ENCODE measurements at regions not wholly inside any gene's neighbourhood (a gene's known extent, or its start where the extent isn't known, plus 50 kb on each side); places are given as distances from the start of the nearest gene placed in this dataset.

DNA sequence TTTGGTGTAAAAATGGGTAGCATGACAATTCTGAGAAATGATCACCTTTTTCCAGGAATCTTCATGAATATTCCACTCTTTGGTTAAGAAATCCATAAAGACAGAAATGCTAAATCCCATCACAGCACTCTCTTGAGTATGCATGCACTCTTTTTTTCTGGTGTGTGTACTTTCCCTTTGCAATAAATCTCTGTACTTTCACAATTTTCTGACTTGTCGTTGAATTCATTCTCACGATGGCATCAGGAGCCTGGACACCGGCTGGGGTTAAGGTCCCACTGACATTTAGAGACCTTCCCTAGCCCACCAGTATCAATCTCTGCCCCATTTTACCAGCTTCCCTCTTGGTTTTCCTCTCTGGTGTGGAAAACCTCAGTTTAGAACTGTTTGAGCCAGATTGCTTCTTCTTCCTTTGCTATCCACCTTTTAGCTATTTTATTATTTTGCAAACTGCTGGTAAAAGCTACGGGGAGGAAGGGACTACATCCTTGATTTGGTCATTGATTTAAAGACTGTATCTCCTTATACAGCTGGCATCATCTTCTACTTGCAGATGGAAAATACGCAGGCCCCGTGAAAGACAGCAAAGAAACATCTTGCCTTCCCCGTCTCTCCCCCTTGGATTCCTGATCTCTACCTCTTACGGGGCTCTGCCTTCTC, 59.9 kb upstream of the ZFR start:
- ChIA-PET CTCF (interaction anchor here (0.9 to 7.5 kb wide), 5 partner anchors 8 to 269 kb away, joined by 3 to 57 read pairs (median 22); no protein-coding TSS in a partner anchor), POLR2A (interaction anchor here (0.6 kb wide), 1 partner anchor 121 kb away, joined by 4 read pairs; no protein-coding TSS in a partner anchor)
- ATAC-seq (no peak), FAIRE-seq (no peak), DNase-seq (ENCODE audit: low read depth in 1 of 2, low spot score in 1 of 2) (no peak)
- no peak overlapping the region for H3K27ac ChIP-seq
- no peak overlapping the region for H3K4me2 ChIP-seq
- no peak for TF ChIP-seq MAFK (IDR thresholded peaks at IDR 0.05; ENCODE audit: partially characterized antibody)
- TF ChIP-seq, protein P1, sequence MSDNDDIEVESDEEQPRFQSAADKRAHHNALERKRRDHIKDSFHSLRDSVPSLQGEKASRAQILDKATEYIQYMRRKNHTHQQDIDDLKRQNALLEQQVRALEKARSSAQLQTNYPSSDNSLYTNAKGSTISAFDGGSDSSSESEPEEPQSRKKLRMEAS (IDR thresholded peaks at IDR 0.05), result no peak
- no peak for TF ChIP-seq MYC (IDR thresholded peaks at IDR 0.05; ENCODE audit: borderline replicate concordance, low read length)
- TF ChIP-seq HEYL (CRISPR knock-in tag; IDR thresholded peaks at IDR 0.05), result no peak
- 83% methylated on average over 8 of the region's 8 CpGs for WGBS (ENCODE audit: missing lambda C conversion rate)
- H3K4me3 ChIP-seq, result no peak overlapping the region
- no peaks in the 10 kb centered on the region for H3K4me1 ChIP-seq
- H3K9me3 ChIP-seq, result no peaks in the 10 kb centered on the region

DNA sequence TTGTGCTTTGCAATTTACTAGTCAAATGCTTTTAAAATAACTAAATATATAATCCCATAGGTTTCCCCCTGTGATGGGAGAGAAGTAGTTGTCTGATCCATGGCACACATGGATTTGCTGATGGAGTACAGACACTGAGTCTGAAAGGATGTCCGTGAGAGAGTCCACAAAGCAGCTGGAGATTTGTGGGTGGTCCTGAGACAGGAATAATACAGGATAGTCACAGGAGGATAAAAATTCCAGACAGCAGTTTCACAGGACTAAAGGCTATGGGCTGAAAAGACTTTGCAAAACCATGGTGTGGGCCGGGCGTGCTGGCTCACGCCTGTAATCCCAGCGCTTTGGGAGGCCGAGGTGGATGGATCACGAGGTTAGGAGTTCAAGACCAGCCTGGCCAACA, 58.7 kb upstream of the ZFR start:
- POLR2A ChIA-PET, result no interaction called here
- H3K4me2 ChIP-seq, result no peak overlapping the region
- no peak for TF ChIP-seq NR3C1 (IDR thresholded peaks at IDR 0.05)
- no peak for TF ChIP-seq ZNF302 (CRISPR knock-in tag; IDR thresholded peaks at IDR 0.05)
- TF ChIP-seq JUNB (IDR thresholded peaks at IDR 0.05), result no peak
- TF ChIP-seq, protein P2, sequence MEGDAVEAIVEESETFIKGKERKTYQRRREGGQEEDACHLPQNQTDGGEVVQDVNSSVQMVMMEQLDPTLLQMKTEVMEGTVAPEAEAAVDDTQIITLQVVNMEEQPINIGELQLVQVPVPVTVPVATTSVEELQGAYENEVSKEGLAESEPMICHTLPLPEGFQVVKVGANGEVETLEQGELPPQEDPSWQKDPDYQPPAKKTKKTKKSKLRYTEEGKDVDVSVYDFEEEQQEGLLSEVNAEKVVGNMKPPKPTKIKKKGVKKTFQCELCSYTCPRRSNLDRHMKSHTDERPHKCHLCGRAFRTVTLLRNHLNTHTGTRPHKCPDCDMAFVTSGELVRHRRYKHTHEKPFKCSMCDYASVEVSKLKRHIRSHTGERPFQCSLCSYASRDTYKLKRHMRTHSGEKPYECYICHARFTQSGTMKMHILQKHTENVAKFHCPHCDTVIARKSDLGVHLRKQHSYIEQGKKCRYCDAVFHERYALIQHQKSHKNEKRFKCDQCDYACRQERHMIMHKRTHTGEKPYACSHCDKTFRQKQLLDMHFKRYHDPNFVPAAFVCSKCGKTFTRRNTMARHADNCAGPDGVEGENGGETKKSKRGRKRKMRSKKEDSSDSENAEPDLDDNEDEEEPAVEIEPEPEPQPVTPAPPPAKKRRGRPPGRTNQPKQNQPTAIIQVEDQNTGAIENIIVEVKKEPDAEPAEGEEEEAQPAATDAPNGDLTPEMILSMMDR (IDR thresholded peaks at IDR 0.05), result no peak
- no peak for TF ChIP-seq CHD4 (IDR thresholded peaks at IDR 0.05; ENCODE audit: borderline replicate concordance)
- no peak for TF ChIP-seq KDM1A (IDR thresholded peaks at IDR 0.05; ENCODE audit: low read depth)
- TF ChIP-seq, protein P3, sequence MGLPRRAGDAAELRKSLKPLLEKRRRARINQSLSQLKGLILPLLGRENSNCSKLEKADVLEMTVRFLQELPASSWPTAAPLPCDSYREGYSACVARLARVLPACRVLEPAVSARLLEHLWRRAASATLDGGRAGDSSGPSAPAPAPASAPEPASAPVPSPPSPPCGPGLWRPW (IDR thresholded peaks at IDR 0.05), result no peak
- no peak for TF ChIP-seq SMC3 (IDR thresholded peaks at IDR 0.05)
- TF ChIP-seq ZFP36 (IDR thresholded peaks at IDR 0.05; ENCODE audit: borderline replicate concordance, partially characterized antibody), result no peak
- no peak for TF ChIP-seq RARB (CRISPR knock-in tag; IDR thresholded peaks at IDR 0.05)
- no peak for TF ChIP-seq RCOR1 (IDR thresholded peaks at IDR 0.05; ENCODE audit: low read depth, low read length)
- TF ChIP-seq RFX5 (IDR thresholded peaks at IDR 0.05), result no peak
- 76% methylated on average over 7 of the region's 7 CpGs for WGBS (ENCODE audit: missing lambda C conversion rate)
- no peaks in the 10 kb centered on the region for H3K9me3 ChIP-seq
- no peak overlapping the region for H3K4me3 ChIP-seq
- CTCF ChIA-PET, result interaction anchor here (7.5 kb wide), 1 partner anchor 14 kb away, joined by 57 read pairs; no protein-coding TSS in a partner anchor
- no peak overlapping the region for H3K27ac ChIP-seq
- no peak for DNase-seq (ENCODE audit: low read depth in 1 of 2, low spot score in 1 of 2)
- no peak for FAIRE-seq
- no peak for ATAC-seq
- H3K4me1 ChIP-seq, result 0 out of 3 replicates have a peak, but pooled peaks cover 2% of the 10 kb centered on the region

DNA sequence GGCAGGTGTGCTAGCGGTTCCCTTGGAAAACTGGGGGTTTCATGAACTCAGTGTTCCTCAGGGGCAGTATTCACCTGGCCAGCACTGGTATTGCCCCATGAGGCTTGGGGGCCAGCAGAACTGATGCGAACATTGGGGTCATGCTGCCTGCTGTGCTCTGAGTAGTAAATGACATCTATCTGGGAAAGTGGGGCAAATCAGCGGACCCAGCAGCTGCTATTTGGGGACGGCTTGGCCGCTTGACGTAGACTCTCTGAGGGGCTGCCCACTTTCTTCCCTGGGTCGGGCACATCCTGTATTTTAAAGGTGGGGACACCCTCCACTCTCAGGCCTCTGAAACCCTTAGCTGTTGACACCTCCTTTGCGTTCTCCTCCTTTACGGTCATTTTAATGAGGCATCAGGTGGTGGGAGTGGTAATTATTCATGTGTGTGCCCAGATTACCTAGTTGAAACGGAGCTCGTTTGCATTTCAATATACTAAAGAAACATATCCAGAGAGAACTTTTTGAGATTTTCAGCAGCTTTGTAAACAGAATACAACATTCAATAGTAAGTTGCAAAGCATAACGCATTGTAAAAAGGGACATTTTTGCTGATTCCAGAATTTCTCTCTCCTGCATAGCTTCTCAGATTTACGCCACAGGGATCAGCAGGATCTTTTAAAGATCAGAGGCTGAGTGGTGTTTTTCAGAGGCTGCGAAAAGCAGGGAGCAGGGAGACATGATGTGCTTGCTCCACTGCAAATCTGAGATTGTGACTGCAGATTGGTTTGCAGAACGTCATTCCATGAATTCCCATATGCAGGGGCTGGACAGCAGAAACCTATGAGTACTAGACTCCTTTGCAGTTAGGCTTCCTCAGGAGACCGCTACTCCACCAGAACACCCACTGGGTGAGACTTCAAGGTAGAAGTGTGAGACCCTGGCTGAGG, 56.8 kb upstream of the ZFR start:
- TF ChIP-seq, protein P4, sequence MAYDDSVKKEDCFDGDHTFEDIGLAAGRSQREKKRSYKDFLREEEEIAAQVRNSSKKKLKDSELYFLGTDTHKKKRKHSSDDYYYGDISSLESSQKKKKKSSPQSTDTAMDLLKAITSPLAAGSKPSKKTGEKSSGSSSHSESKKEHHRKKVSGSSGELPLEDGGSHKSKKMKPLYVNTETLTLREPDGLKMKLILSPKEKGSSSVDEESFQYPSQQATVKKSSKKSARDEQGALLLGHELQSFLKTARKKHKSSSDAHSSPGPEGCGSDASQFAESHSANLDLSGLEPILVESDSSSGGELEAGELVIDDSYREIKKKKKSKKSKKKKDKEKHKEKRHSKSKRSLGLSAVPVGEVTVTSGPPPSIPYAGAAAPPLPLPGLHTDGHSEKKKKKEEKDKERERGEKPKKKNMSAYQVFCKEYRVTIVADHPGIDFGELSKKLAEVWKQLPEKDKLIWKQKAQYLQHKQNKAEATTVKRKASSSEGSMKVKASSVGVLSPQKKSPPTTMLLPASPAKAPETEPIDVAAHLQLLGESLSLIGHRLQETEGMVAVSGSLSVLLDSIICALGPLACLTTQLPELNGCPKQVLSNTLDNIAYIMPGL (CRISPR knock-in tag; IDR thresholded peaks at IDR 0.05; ENCODE audit: borderline replicate concordance), result no peak
- TF ChIP-seq ZNF302 (CRISPR knock-in tag; IDR thresholded peaks at IDR 0.05), result no peak
- peak; percentile 10 for TF ChIP-seq MAFK (IDR thresholded peaks at IDR 0.05; ENCODE audit: partially characterized antibody)
- TF ChIP-seq, protein P5, sequence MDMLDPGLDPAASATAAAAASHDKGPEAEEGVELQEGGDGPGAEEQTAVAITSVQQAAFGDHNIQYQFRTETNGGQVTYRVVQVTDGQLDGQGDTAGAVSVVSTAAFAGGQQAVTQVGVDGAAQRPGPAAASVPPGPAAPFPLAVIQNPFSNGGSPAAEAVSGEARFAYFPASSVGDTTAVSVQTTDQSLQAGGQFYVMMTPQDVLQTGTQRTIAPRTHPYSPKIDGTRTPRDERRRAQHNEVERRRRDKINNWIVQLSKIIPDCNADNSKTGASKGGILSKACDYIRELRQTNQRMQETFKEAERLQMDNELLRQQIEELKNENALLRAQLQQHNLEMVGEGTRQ (IDR thresholded peaks at IDR 0.05), result no peak
- no peak for TF ChIP-seq TFCP2L1 (CRISPR knock-in tag; IDR thresholded peaks at IDR 0.05)
- no peak for TF ChIP-seq ZSCAN20 (CRISPR knock-in tag; IDR thresholded peaks at IDR 0.05)
- TF ChIP-seq ESRRA (IDR thresholded peaks at IDR 0.05; ENCODE audit: borderline replicate concordance, low read length), result no peak
- no peak overlapping the region for H3K4me2 ChIP-seq
- no peak overlapping the region for H3K4me3 ChIP-seq
- H3K4me1 ChIP-seq, result 0 out of 3 replicates have a peak, but pooled peaks cover 4% of the 10 kb centered on the region
- H3K27ac ChIP-seq, result no peak overlapping the region
- CTCF ChIA-PET, result interaction anchor here (3.1 to 7.5 kb wide), 2 partner anchors 12 to 89 kb away, joined by 12 to 57 read pairs; no protein-coding TSS in a partner anchor
- POLR2A ChIA-PET, result no interaction called here
- 73% methylated on average over 16 of the region's 16 CpGs for WGBS (ENCODE audit: missing lambda C conversion rate)
- H3K9me3 ChIP-seq, result no peaks in the 10 kb centered on the region
- ATAC-seq, result no peak
- no peak for FAIRE-seq
- no peak for DNase-seq (ENCODE audit: low read depth in 1 of 2, low spot score in 1 of 2)

Measured in A549 (cell line).